SK-N-MC (cell line): ENCODE measurements at regions not wholly inside any gene's neighbourhood (a gene's known extent, or its start where the extent isn't known, plus 50 kb on each side); places are given as distances from the start of the nearest gene placed in this dataset.

Source experiments
- EZH2 ChIP-seq: fragments of 200-600 bp; sonication (generic); IDR thresholded peaks from one replicate; pipeline ENCODE4 v1.6.1; 2017; ENCODE audit warnings: antibody characterized with exemption
- FOXP2 ChIP-seq: optimal IDR thresholded peaks from 2 replicates; pipeline ENCODE3; 2011; ENCODE audit warnings: mild to moderate bottlenecking, moderate library complexity; ENCODE audit not compliant: insufficient read depth; ENCODE audit errors: extremely low read length, control extremely low read depth

GRCh38 chr2:186159101-186159500, 327.0 kb upstream of the ZC3H15 start:
- TF ChIP-seq FOXP2 (no peak), EZH2 (no peak)
